GM12891 (cell line): ENCODE measurements at regions not wholly inside any gene's neighbourhood (a gene's known extent, or its start where the extent isn't known, plus 50 kb on each side); places are given as distances from the start of the nearest gene placed in this dataset.
"Not testable (repeated sequence)": the region's sequence is repeated elsewhere in the genome, so short reads cannot be mapped to it uniquely, and the experiment has no call there.

Experiments used
- DNase-seq: peaks from one replicate; pipeline ENCODE4 v3.0.0; 2011; ENCODE audit warnings: low spot score; ENCODE audit not compliant: insufficient read length
- FAIRE-seq: peaks from 2 replicates; lab custom pipeline; 2011; peaks lifted over from hg19 to GRCh38; lab: Jason Lieb, UNC
- PAX5 ChIP-seq: IDR thresholded peaks from 2 replicates; pipeline ENCODE4 v1.6.1; 2011; ENCODE audit warnings: low read length, moderate library complexity, mild to moderate bottlenecking; ENCODE audit not compliant: insufficient read depth, severe bottlenecking
- POLR2A ChIP-seq: IDR thresholded peaks from 2 replicates; pipeline ENCODE4 v1.6.1; 2011; ENCODE audit warnings: low read depth, low read length, control low read depth
- POLR2AphosphoS5 ChIP-seq: IDR thresholded peaks from 2 replicates; pipeline ENCODE4 v1.6.1; 2011; ENCODE audit warnings: low read depth, low read length, control low read depth
- POU2F2 ChIP-seq: IDR thresholded peaks from 2 replicates; pipeline ENCODE4 v1.6.1; 2011; ENCODE audit warnings: low read depth, mild to moderate bottlenecking, control low read depth, low read length, moderate library complexity
- SPI1 ChIP-seq: IDR thresholded peaks from 2 replicates; pipeline ENCODE4 v1.6.1; 2011; ENCODE audit warnings: low read depth, low read length, control low read depth
- TAF1 ChIP-seq: IDR thresholded peaks from 2 replicates; pipeline ENCODE4 v1.6.1; 2011; ENCODE audit warnings: low read depth, low read length, control low read depth

GRCh38 chr14:87748558-87748957 lies 244.4 kb downstream of the GALC start:
- TF ChIP-seq SPI1 = no peak
- TF ChIP-seq POLR2AphosphoS5 = no peak
- no peak for TF ChIP-seq POLR2A
- no peak for TF ChIP-seq POU2F2
- no peak for TF ChIP-seq PAX5
- no peak for TF ChIP-seq TAF1
- FAIRE-seq (no peak), DNase-seq (no peak)

- TF ChIP-seq POU2F2 (no peak), POLR2AphosphoS5 (no peak), PAX5 (no peak), SPI1 (no peak), POLR2A (no peak), TAF1 (no peak)
- peak; percentile 43 for FAIRE-seq
- peak; percentile 11 for DNase-seq
These were observed 247.4 kb downstream of the GALC start for GRCh38 chr14:87745507-87746118.

GRCh38 chr14:87734577-87735360 lies 258.2 kb downstream of the GALC start:
- DNase-seq, FAIRE-seq: not testable (repeated sequence)

GRCh38 chr14:87733115-87733514 lies 259.9 kb downstream of the GALC start:
- FAIRE-seq, DNase-seq: not testable (repeated sequence)

- TF ChIP-seq POLR2AphosphoS5 (no peak), PAX5 (no peak), TAF1 (no peak), POLR2A (no peak), SPI1 (no peak), POU2F2 (no peak)
- DNase-seq (no peak), FAIRE-seq (no peak)
These were observed 260.4 kb downstream of the GALC start for GRCh38 chr14:87732562-87732961.

- DNase-seq (no peak), FAIRE-seq (no peak)
- no peak for TF ChIP-seq SPI1
- no peak for TF ChIP-seq POLR2AphosphoS5
- TF ChIP-seq TAF1 = no peak
- no peak for TF ChIP-seq POLR2A
- TF ChIP-seq PAX5 = no peak
- no peak for TF ChIP-seq POU2F2
These were observed 267.7 kb downstream of the GALC start for GRCh38 chr14:87725318-87725717.

GRCh38 chr14:87712396-87713090 lies 280.4 kb downstream of the GALC start:
- FAIRE-seq = no peak
- TF ChIP-seq POLR2A (no peak), POU2F2 (no peak), PAX5 (no peak), TAF1 (no peak), POLR2AphosphoS5 (no peak), SPI1 (no peak)
- DNase-seq = no peak

GRCh38 chr14:87705439-87705896 lies 287.5 kb downstream of the GALC start:
- no peak for TF ChIP-seq PAX5
- TF ChIP-seq POLR2AphosphoS5 = no peak
- TF ChIP-seq POU2F2 = no peak
- TF ChIP-seq POLR2A = no peak
- TF ChIP-seq TAF1 = no peak
- no peak for TF ChIP-seq SPI1
- FAIRE-seq (no peak), DNase-seq (no peak)

- no peak for TF ChIP-seq POU2F2
- TF ChIP-seq TAF1 = no peak
- DNase-seq (no peak), FAIRE-seq (no peak)
These were observed 294.5 kb downstream of the GALC start for GRCh38 chr14:87698481-87698880.

GRCh38 chr14:87696485-87696884 lies 296.5 kb downstream of the GALC start:
- no peak for TF ChIP-seq POLR2A
- FAIRE-seq = no peak
- DNase-seq = no peak
